ENCODE measurements at regions not wholly inside any gene's neighbourhood (a gene's known extent, or its start where the extent isn't known, plus 50 kb on each side); places are given as distances from the start of the nearest gene placed in this dataset.

DNA sequence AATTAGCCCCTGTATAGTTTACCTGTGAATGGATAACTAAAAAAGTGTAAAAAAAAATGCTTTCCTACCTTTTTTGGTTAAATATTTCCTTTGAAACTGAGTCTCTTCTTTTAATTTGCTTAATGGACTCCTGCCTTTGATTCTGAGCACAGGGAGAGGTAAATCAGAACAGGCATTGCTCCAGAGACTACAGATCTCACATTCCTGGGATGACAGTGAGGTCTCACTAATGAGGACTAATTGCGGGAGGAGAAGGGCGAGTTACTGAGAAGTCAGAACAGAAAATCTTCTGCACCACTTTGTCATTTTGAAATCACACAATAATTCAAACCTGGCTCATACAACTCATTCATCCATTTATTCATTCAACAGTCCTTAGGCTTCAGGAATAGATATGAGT lies 437.0 kb upstream of the ASIC2 start:
- H3K4me3 Mint-ChIP-seq, result no peak overlapping the region
- DNase-seq (ENCODE audit: low spot score in 2 of 2, unreplicated experiment in 2 of 2), result no peak
- no peaks in the 10 kb centered on the region for H3K9me3 Mint-ChIP-seq
- H3K27me3 Mint-ChIP-seq (ENCODE audit: low read depth), result peaks cover 76% of the 10 kb centered on the region
- no peak overlapping the region for H3K27ac Mint-ChIP-seq
- TF ChIP-seq, protein P1, sequence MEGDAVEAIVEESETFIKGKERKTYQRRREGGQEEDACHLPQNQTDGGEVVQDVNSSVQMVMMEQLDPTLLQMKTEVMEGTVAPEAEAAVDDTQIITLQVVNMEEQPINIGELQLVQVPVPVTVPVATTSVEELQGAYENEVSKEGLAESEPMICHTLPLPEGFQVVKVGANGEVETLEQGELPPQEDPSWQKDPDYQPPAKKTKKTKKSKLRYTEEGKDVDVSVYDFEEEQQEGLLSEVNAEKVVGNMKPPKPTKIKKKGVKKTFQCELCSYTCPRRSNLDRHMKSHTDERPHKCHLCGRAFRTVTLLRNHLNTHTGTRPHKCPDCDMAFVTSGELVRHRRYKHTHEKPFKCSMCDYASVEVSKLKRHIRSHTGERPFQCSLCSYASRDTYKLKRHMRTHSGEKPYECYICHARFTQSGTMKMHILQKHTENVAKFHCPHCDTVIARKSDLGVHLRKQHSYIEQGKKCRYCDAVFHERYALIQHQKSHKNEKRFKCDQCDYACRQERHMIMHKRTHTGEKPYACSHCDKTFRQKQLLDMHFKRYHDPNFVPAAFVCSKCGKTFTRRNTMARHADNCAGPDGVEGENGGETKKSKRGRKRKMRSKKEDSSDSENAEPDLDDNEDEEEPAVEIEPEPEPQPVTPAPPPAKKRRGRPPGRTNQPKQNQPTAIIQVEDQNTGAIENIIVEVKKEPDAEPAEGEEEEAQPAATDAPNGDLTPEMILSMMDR (IDR thresholded peaks at IDR 0.05; ENCODE audit: unreplicated experiment), result no peak
- H3K4me1 Mint-ChIP-seq, result peaks cover 7% of the 10 kb centered on the region
- H3K36me3 Mint-ChIP-seq, result no peaks in the 10 kb centered on the region

DNA sequence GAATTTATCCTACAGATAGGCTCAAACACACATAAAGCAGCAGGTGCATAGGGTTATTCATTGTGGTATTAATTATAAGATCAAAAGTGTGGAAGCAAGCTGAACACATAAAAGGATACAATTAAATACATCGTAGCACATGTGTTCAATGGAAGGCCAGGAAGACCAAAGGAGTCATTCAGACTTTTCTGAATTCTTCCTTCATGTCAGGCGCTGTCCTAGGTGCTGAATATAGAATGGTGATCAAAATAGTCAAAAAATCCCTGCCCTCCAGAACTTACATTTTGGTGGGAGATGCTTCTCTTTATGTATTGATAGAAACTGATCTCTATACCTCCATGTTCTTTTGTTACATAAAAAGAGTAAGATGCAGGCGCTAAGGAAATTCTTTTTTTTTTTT lies 439.0 kb upstream of the ASIC2 start:
- DNase-seq (ENCODE audit: low spot score in 2 of 2, unreplicated experiment in 2 of 2), result no peak
- H3K27ac Mint-ChIP-seq, result no peak overlapping the region

DNA sequence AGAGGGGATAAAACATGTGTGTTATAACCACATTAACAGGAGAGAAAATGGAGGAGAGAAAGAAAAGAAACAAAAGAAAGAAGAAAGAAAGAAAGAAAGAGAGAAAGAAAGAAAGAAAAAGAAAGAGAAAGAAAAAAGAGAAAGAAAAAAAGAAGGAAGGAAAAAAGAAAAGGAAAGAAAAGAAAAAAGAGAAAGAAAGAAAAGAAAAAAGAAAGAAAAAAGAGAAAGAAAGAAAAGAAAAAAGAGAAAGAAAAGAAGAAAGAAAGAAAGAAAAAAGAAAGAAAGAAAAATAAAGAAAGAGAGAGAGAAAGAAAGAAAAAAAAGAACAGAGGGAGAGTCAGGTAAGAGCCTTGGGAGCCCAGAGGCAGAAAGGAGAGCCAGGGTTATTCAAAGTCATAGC lies 446.6 kb upstream of the ASIC2 start:
- peaks cover 84% of the 10 kb centered on the region for H3K27me3 Mint-ChIP-seq (ENCODE audit: low read depth)
- H3K36me3 Mint-ChIP-seq, result no peaks in the 10 kb centered on the region
- no peaks in the 10 kb centered on the region for H3K9me3 Mint-ChIP-seq
- no peaks in the 10 kb centered on the region for H3K4me1 Mint-ChIP-seq
- no peak overlapping the region for H3K4me3 Mint-ChIP-seq
- TF ChIP-seq, protein P1 (IDR thresholded peaks at IDR 0.05; ENCODE audit: unreplicated experiment), result no peak
- no peak overlapping the region for H3K27ac Mint-ChIP-seq
- DNase-seq (ENCODE audit: low spot score in 2 of 2, unreplicated experiment in 2 of 2), result no peak

More for the DNA sequence above, 439.0 kb upstream of the ASIC2 start:
- H3K36me3 Mint-ChIP-seq, result no peaks in the 10 kb centered on the region
- TF ChIP-seq, protein P1 (IDR thresholded peaks at IDR 0.05; ENCODE audit: unreplicated experiment), result no peak
- H3K9me3 Mint-ChIP-seq, result no peaks in the 10 kb centered on the region
- H3K4me3 Mint-ChIP-seq, result no peak overlapping the region
- peaks cover 7% of the 10 kb centered on the region for H3K4me1 Mint-ChIP-seq
- H3K27me3 Mint-ChIP-seq (ENCODE audit: low read depth), result peaks cover 72% of the 10 kb centered on the region

DNA sequence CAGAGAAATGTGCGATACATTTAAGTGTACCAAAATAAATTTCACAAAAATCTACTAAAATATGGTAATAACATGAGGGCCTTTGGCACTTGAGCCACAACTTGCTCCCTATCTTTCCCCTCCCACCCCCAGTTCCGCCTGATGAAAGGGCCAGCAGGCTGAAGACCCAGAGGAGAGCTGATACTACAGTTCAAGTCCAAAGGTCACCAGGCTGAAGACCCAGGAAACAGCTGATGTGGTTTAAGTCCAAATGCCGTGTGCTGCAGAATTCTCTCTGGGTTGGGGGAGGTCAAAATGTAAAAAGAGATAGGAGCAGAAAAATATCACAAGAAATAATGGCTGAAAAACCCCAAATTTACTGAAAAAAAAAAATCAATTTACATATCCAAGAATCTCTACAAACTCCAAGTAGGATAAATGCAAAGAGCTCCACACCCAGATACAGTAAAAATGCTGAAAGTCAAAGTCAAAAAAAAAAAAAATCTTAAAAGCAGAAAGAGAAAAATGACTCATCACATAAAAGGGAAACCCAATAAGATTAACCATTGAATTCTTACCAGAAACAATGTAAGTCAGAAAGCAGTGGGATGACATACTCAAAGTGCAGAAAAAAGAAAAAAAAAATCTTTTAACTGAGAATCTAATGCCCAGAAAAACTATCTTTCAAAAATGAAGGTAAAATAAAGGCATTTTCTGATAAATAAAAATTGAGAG lies 452.1 kb upstream of the ASIC2 start:
- TF ChIP-seq, protein P1 (IDR thresholded peaks at IDR 0.05; ENCODE audit: unreplicated experiment), result no peak
- no peaks in the 10 kb centered on the region for H3K36me3 Mint-ChIP-seq
- H3K27me3 Mint-ChIP-seq (ENCODE audit: low read depth), result peaks cover 69% of the 10 kb centered on the region
- no peaks in the 10 kb centered on the region for H3K9me3 Mint-ChIP-seq
- H3K4me3 Mint-ChIP-seq, result no peak overlapping the region
- no peak for DNase-seq (ENCODE audit: low spot score in 2 of 2, unreplicated experiment in 2 of 2)
- no peak overlapping the region for H3K27ac Mint-ChIP-seq
- H3K4me1 Mint-ChIP-seq, result no peaks in the 10 kb centered on the region

DNA sequence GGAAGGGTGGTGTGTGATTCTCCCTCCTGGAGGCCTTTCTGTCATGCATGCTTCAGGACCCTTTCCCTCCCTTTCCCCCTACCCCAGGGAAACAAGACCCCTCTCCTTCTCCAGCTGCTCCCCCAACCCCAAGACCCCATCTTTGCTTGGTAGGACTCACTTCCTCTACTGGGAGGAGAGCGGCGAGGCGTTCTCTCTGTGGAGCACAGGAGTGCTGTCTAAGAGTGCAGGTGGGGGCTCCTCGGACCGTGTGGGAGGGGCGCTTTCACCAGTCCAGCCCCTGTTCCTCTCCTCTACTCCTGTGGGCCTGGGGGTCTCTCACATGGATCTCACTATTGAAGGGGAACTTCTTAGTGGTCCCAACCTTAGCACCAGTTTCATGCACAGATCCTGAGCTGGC lies 456.1 kb upstream of the ASIC2 start:
- DNase-seq (ENCODE audit: low spot score in 2 of 2, unreplicated experiment in 2 of 2), result no peak
- Mint-ChIP-seq H3K36me3 (no peaks in the 10 kb centered on the region), H3K9me3 (no peaks in the 10 kb centered on the region), H3K4me3 (no peak overlapping the region), H3K4me1 (peaks cover 12% of the 10 kb centered on the region), H3K27ac (no peak overlapping the region), H3K27me3 (ENCODE audit: low read depth) (peaks cover 66% of the 10 kb centered on the region)
- TF ChIP-seq, protein P1 (IDR thresholded peaks at IDR 0.05; ENCODE audit: unreplicated experiment), result no peak

Data from mesothelial cell of epicardium (in vitro differentiated cells).